IPS-15b (cell line): ENCODE measurements at regions not wholly inside any gene's neighbourhood (a gene's known extent, or its start where the extent isn't known, plus 50 kb on each side); places are given as distances from the start of the nearest gene placed in this dataset.
"Not testable (repeated sequence)": the region's sequence is repeated elsewhere in the genome, so short reads cannot be mapped to it uniquely, and the experiment has no call there.

Source experiments
- H3K27me3 ChIP-seq: one replicate; pipeline ENCODE4 v1.6.1; 2013; ENCODE audit warnings: low read length; ENCODE audit not compliant: control insufficient read depth, insufficient read depth
- H3K36me3 ChIP-seq: one replicate; pipeline ENCODE4 v1.6.1; 2013; ENCODE audit warnings: low read length; ENCODE audit not compliant: control insufficient read depth, insufficient read depth
- H3K4me1 ChIP-seq: one replicate; pipeline ENCODE4 v1.6.1; 2013; ENCODE audit warnings: mild to moderate bottlenecking, low read length; ENCODE audit not compliant: control insufficient read depth, insufficient read depth
- H3K4me3 ChIP-seq: one replicate; pipeline ENCODE4 v1.5.1; 2013; ENCODE audit warnings: low read depth, low read length
- H3K9ac ChIP-seq: one replicate; pipeline ENCODE4 v1.6.1; 2013; ENCODE audit warnings: low read depth, mild to moderate bottlenecking, low read length
- H3K9me3 ChIP-seq: one replicate; pipeline ENCODE4 v1.6.1; 2013; ENCODE audit warnings: mild to moderate bottlenecking, low read length; ENCODE audit not compliant: control insufficient read depth, insufficient read depth

- H3K27me3 ChIP-seq: no peaks in the 10 kb centered on the region
- H3K9me3 ChIP-seq: peaks cover 7% of the 10 kb centered on the region
- no peaks in the 10 kb centered on the region for H3K36me3 ChIP-seq
- H3K4me1 ChIP-seq: peaks cover 10% of the 10 kb centered on the region
- H3K9ac ChIP-seq: peak overlapping the region; percentile 6
- no peak overlapping the region for H3K4me3 ChIP-seq
These were observed 146.8 kb downstream of the ATPSCKMT start for GRCh38 chr5:10102706-10103497.

- Histone ChIP-seq H3K9ac (peak overlapping the region; percentile 6), H3K4me1 (peaks cover 10% of the 10 kb centered on the region), H3K9me3 (peaks cover 13% of the 10 kb centered on the region)
- not testable (repeated sequence) for H3K27me3 ChIP-seq, H3K4me3 ChIP-seq, H3K36me3 ChIP-seq
These were observed 147.5 kb downstream of the ATPSCKMT start for GRCh38 chr5:10102235-10102634.

GRCh38 chr5:10099548-10099947, 150.1 kb downstream of the ATPSCKMT start:
- Histone ChIP-seq H3K9me3 (peaks cover 13% of the 10 kb centered on the region), H3K27me3 (no peaks in the 10 kb centered on the region), H3K4me3 (no peak overlapping the region), H3K36me3 (no peaks in the 10 kb centered on the region), H3K4me1 (peaks cover 10% of the 10 kb centered on the region), H3K9ac (no peak overlapping the region)

GRCh38 chr5:10091701-10092100, 158.0 kb downstream of the ATPSCKMT start:
- Histone ChIP-seq H3K27me3 (no peaks in the 10 kb centered on the region), H3K36me3 (no peaks in the 10 kb centered on the region), H3K9ac (no peak overlapping the region), H3K4me1 (peaks cover 5% of the 10 kb centered on the region), H3K9me3 (peaks cover 4% of the 10 kb centered on the region), H3K4me3 (no peak overlapping the region)

- Histone ChIP-seq H3K9ac (no peak overlapping the region), H3K4me1 (peaks cover 5% of the 10 kb centered on the region), H3K9me3 (peaks cover 4% of the 10 kb centered on the region), H3K36me3 (no peaks in the 10 kb centered on the region), H3K27me3 (no peaks in the 10 kb centered on the region), H3K4me3 (no peak overlapping the region)
These were observed 159.6 kb downstream of the ATPSCKMT start for GRCh38 chr5:10090074-10090473.

- Histone ChIP-seq H3K4me3 (no peak overlapping the region), H3K9ac (no peak overlapping the region), H3K4me1 (no peaks in the 10 kb centered on the region)
These were observed 164.5 kb downstream of the ATPSCKMT start for GRCh38 chr5:10085185-10085584.

GRCh38 chr5:10081584-10081983, 168.1 kb downstream of the ATPSCKMT start:
- no peaks in the 10 kb centered on the region for H3K4me1 ChIP-seq
- H3K36me3 ChIP-seq: no peaks in the 10 kb centered on the region
- H3K9ac ChIP-seq: no peak overlapping the region
- H3K9me3 ChIP-seq: no peaks in the 10 kb centered on the region
- no peaks in the 10 kb centered on the region for H3K27me3 ChIP-seq
- H3K4me3 ChIP-seq: no peak overlapping the region

More at GRCh38 chr5:10085185-10085584, 164.5 kb downstream of the ATPSCKMT start:
- no peaks in the 10 kb centered on the region for H3K36me3 ChIP-seq
- no peaks in the 10 kb centered on the region for H3K27me3 ChIP-seq
- peaks cover 4% of the 10 kb centered on the region for H3K9me3 ChIP-seq

GRCh38 chr5:10077791-10078545, 171.7 kb downstream of the ATPSCKMT start:
- Histone ChIP-seq H3K4me3 (no peak overlapping the region), H3K4me1 (no peaks in the 10 kb centered on the region), H3K27me3 (no peaks in the 10 kb centered on the region), H3K36me3 (peaks cover 3% of the 10 kb centered on the region), H3K9me3 (no peaks in the 10 kb centered on the region), H3K9ac (no peak overlapping the region)

- no peak overlapping the region for H3K4me3 ChIP-seq
- H3K9ac ChIP-seq: no peak overlapping the region
- H3K27me3 ChIP-seq: no peaks in the 10 kb centered on the region
- H3K4me1 ChIP-seq: no peaks in the 10 kb centered on the region
- H3K9me3 ChIP-seq: no peaks in the 10 kb centered on the region
- H3K36me3 ChIP-seq: peaks cover 3% of the 10 kb centered on the region
These were observed 176.1 kb downstream of the ATPSCKMT start for GRCh38 chr5:10073441-10074104.

GRCh38 chr5:10069637-10070313, 179.9 kb downstream of the ATPSCKMT start:
- H3K9ac ChIP-seq: no peak overlapping the region
- H3K27me3 ChIP-seq: no peaks in the 10 kb centered on the region
- no peaks in the 10 kb centered on the region for H3K4me1 ChIP-seq
- H3K9me3 ChIP-seq: no peaks in the 10 kb centered on the region
- no peak overlapping the region for H3K4me3 ChIP-seq
- peaks cover 3% of the 10 kb centered on the region for H3K36me3 ChIP-seq

- H3K9me3 ChIP-seq: no peaks in the 10 kb centered on the region
- no peaks in the 10 kb centered on the region for H3K36me3 ChIP-seq
- H3K4me3 ChIP-seq: no peak overlapping the region
- H3K9ac ChIP-seq: no peak overlapping the region
- H3K27me3 ChIP-seq: no peaks in the 10 kb centered on the region
- no peaks in the 10 kb centered on the region for H3K4me1 ChIP-seq
These were observed 184.2 kb downstream of the ATPSCKMT start for GRCh38 chr5:10065428-10066000.
